Lung (tissue), 11 donors: ENCODE measurements at regions not wholly inside any gene's neighbourhood (a gene's known extent, or its start where the extent isn't known, plus 50 kb on each side); places are given as distances from the start of the nearest gene placed in this dataset.
A peak's percentile ranks its signal among the peaks of the same experiment; 100 is the strongest.

Experiments used
- ATAC-seq: fragments of 200-7000 bp; cut with Tn5 transposase; one replicate; pipeline ENCODE4 v1.9.1; 2020; ENCODE audit warnings: moderate number of reproducible peaks; ENCODE audit not compliant: insufficient read depth, low FRiP score
- DNase-seq, 3 donors: peaks; one replicate each; pipeline ENCODE4 v3.0.0-alpha.2; 2013 to 2017
- H3K27ac ChIP-seq, 2 donors: one replicate each; pipeline ENCODE4 v1.5.1; 2013; ENCODE audit warnings: mild to moderate bottlenecking in 2 of 2, moderate library complexity in 2 of 2, control low read depth in 1 of 2, inconsistent platforms in 1 of 2, low read depth in 1 of 2, low read length in 1 of 2
- H3K27me3 ChIP-seq, 3 donors: one replicate each; pipeline ENCODE4 v1.5.1; 2013; ENCODE audit warnings: low read length in 2 of 3; ENCODE audit not compliant: control insufficient read depth in 3 of 3, insufficient read depth in 3 of 3
- H3K36me3 ChIP-seq, 4 donors: one replicate each; pipeline ENCODE4 v1.5.1; 2013; ENCODE audit warnings: low read length in 4 of 4, mild to moderate bottlenecking in 1 of 4, moderate library complexity in 1 of 4; ENCODE audit not compliant: control insufficient read depth in 4 of 4, insufficient read depth in 4 of 4
- H3K4me1 ChIP-seq, 5 donors: one replicate each; pipeline ENCODE4 v1.5.1; 2013; ENCODE audit warnings: low read length in 5 of 5, mild to moderate bottlenecking in 2 of 5, moderate library complexity in 1 of 5; ENCODE audit not compliant: control insufficient read depth in 5 of 5, insufficient read depth in 5 of 5
- H3K4me3 ChIP-seq: one replicate; pipeline ENCODE4 v1.5.1; 2013; ENCODE audit warnings: mild to moderate bottlenecking, control low read depth, moderate library complexity
- H3K9ac ChIP-seq, 2 donors: one replicate each; pipeline ENCODE4 v1.5.1; 2013; ENCODE audit warnings: low read length in 2 of 2, control low read depth in 1 of 2; ENCODE audit not compliant: insufficient read depth in 1 of 2
- H3K9me3 ChIP-seq, 4 donors: one replicate each; pipeline ENCODE4 v1.5.1; 2013; ENCODE audit warnings: low read length in 3 of 4, mild to moderate bottlenecking in 1 of 4, moderate library complexity in 1 of 4; ENCODE audit not compliant: control insufficient read depth in 4 of 4, insufficient read depth in 3 of 4
- CTCF ChIP-seq: IDR thresholded peaks from 2 replicates; pipeline ENCODE4 v1.5.1; 2012; ENCODE audit warnings: mild to moderate bottlenecking; ENCODE audit errors: control extremely low read depth, extremely low read depth
- WGBS, 2 donors: extraction: QIAGEN DNeasy Blood & Tissue Kit; methylation state at CpG; one replicate each; pipeline ENCODE4 v1.1.7; 2013; 5-methylcytosine and 5-hydroxymethylcytosine counted together
- donor health status: control.
- donor health status: control.
- donor health status: Bipolar disorder and iron deficiency.
- donor health status: healthy.
- donor health status: DM: yes; HTN: yes; CAD: no.

GRCh38 chr3:180294282-180295027, 257.7 kb upstream of the PEX5L start:
- no peak for TF ChIP-seq CTCF
- Histone ChIP-seq H3K4me3 (no peak overlapping the region), H3K27ac (no peak overlapping the region), H3K36me3 (no peaks in the 10 kb centered on the region), H3K9ac (no peak overlapping the region), H3K27me3 (no peaks in the 10 kb centered on the region), H3K4me1 (no peaks in the 10 kb centered on the region), H3K9me3 (no peaks in the 10 kb centered on the region)
- ATAC-seq (no peak), DNase-seq (no peak)
- 58 to 72% methylated on average over 1 of the region's 1 CpG for WGBS, 2 donors

GRCh38 chr3:180295811-180296210, 259.1 kb upstream of the PEX5L start:
- ATAC-seq (no peak), DNase-seq (peak in 2 of 3 donors; percentile 1 to 29)
- no peak overlapping the region for H3K27ac ChIP-seq
- H3K36me3 ChIP-seq: no peaks in the 10 kb centered on the region
- 43 to 56% methylated on average over 2 of the region's 2 CpGs for WGBS, 2 donors
- no peak overlapping the region for H3K4me3 ChIP-seq
- H3K4me1 ChIP-seq: no peaks in the 10 kb centered on the region
- H3K9ac ChIP-seq: no peak overlapping the region
- H3K9me3 ChIP-seq: no peaks in the 10 kb centered on the region
- no peak for TF ChIP-seq CTCF
- no peaks in the 10 kb centered on the region for H3K27me3 ChIP-seq

GRCh38 chr3:180296971-180297370, 260.2 kb upstream of the PEX5L start:
- ATAC-seq: no peak
- no peaks in the 10 kb centered on the region for H3K36me3 ChIP-seq
- no peak for DNase-seq
- no peak overlapping the region for H3K4me3 ChIP-seq
- WGBS, 2 donors: 87 to 89% methylated on average over 5 of the region's 5 CpGs
- no peak overlapping the region for H3K9ac ChIP-seq
- no peak overlapping the region for H3K27ac ChIP-seq
- no peaks in the 10 kb centered on the region for H3K27me3 ChIP-seq
- H3K4me1 ChIP-seq: no peaks in the 10 kb centered on the region
- no peak for TF ChIP-seq CTCF
- no peaks in the 10 kb centered on the region for H3K9me3 ChIP-seq

- Histone ChIP-seq H3K27ac (no peak overlapping the region), H3K4me3 (no peak overlapping the region), H3K4me1 (no peaks in the 10 kb centered on the region), H3K36me3 (no peaks in the 10 kb centered on the region), H3K9me3 (no peaks in the 10 kb centered on the region), H3K9ac (no peak overlapping the region), H3K27me3 (no peaks in the 10 kb centered on the region)
- TF ChIP-seq CTCF: no peak
- no peak for ATAC-seq
- DNase-seq: no peak
- 81 to 96% methylated on average over 1 of the region's 1 CpG for WGBS, 2 donors
These were observed 269.4 kb upstream of the PEX5L start for GRCh38 chr3:180306155-180306554.
